PFSK-1 (cell line): ENCODE measurements at regions not wholly inside any gene's neighbourhood (a gene's known extent, or its start where the extent isn't known, plus 50 kb on each side); places are given as distances from the start of the nearest gene placed in this dataset.

ENCODE experiments used
- FOXP2 ChIP-seq: optimal IDR thresholded peaks from 2 replicates; pipeline ENCODE3; 2011; ENCODE audit warnings: borderline replicate concordance, control low read depth, inconsistent platforms; ENCODE audit not compliant: insufficient read depth; ENCODE audit errors: extremely low read length, extremely low read depth
- POLR2AphosphoS5 ChIP-seq: IDR thresholded peaks from 2 replicates; pipeline ENCODE4 v1.6.1; 2012; ENCODE audit warnings: low read depth, mild to moderate bottlenecking, control low read depth, low read length, moderate library complexity
- REST ChIP-seq, 2 experiments: IDR thresholded peaks; 2 replicates each; pipeline versions ENCODE4 v1.6.1 to v1.8.0; 2011 to 2012; ENCODE audit warnings: low read depth in 2 of 2, low read length in 2 of 2, control low read depth in 1 of 2, inconsistent platforms in 1 of 2, mild to moderate bottlenecking in 1 of 2, moderate library complexity in 1 of 2; ENCODE audit not compliant: insufficient read depth in 1 of 2
- SIN3A ChIP-seq: IDR thresholded peaks from 2 replicates; pipeline ENCODE4 v1.6.1; 2012; ENCODE audit warnings: mild to moderate bottlenecking, low read length, moderate library complexity, borderline replicate concordance; ENCODE audit not compliant: insufficient read depth
- TAF1 ChIP-seq: IDR thresholded peaks from 2 replicates; pipeline ENCODE4 v1.6.1; 2012; ENCODE audit warnings: low read length, control low read depth, borderline replicate concordance; ENCODE audit not compliant: insufficient read depth

GRCh38 chr13:88919970-88920628 is 1248.9 kb downstream of the SLITRK5 start:
- TF ChIP-seq TAF1 (no peak), REST (IDR thresholded peaks at IDR 0.05; ENCODE audit: insufficient read depth in 1 of 2, low read depth in 2 of 2, low read length in 2 of 2) (no peak), SIN3A (no peak), POLR2AphosphoS5 (no peak), FOXP2 (no peak)

- TF ChIP-seq REST (IDR thresholded peaks at IDR 0.05; ENCODE audit: insufficient read depth in 1 of 2, low read depth in 2 of 2, low read length in 2 of 2), result no peak
- TF ChIP-seq POLR2AphosphoS5, result no peak
- no peak for TF ChIP-seq FOXP2
- TF ChIP-seq SIN3A, result no peak
- TF ChIP-seq TAF1, result no peak
Measured at GRCh38 chr13:88925954-88926353, 1254.8 kb downstream of the SLITRK5 start.

- TF ChIP-seq POLR2AphosphoS5 (no peak), FOXP2 (no peak), TAF1 (no peak)
Measured at GRCh38 chr13:88926890-88927502, 1255.8 kb downstream of the SLITRK5 start.

- TF ChIP-seq FOXP2, result no peak
- TF ChIP-seq POLR2AphosphoS5, result no peak
- no peak for TF ChIP-seq TAF1
- TF ChIP-seq REST (IDR thresholded peaks at IDR 0.05; ENCODE audit: insufficient read depth in 1 of 2, low read depth in 2 of 2, low read length in 2 of 2), result no peak
- no peak for TF ChIP-seq SIN3A
Measured at GRCh38 chr13:88932950-88933349, 1261.8 kb downstream of the SLITRK5 start.

GRCh38 chr13:88937384-88937783 is 1266.2 kb downstream of the SLITRK5 start:
- no peak for TF ChIP-seq TAF1
- no peak for TF ChIP-seq SIN3A
- TF ChIP-seq REST (IDR thresholded peaks at IDR 0.05; ENCODE audit: insufficient read depth in 1 of 2, low read depth in 2 of 2, low read length in 2 of 2), result no peak
- no peak for TF ChIP-seq FOXP2
- TF ChIP-seq POLR2AphosphoS5, result no peak
